CD4-positive, alpha-beta memory T cell (primary cell): ENCODE measurements at regions not wholly inside any gene's neighbourhood (a gene's known extent, or its start where the extent isn't known, plus 50 kb on each side); places are given as distances from the start of the nearest gene placed in this dataset.
"Not testable (repeated sequence)": the region's sequence is repeated elsewhere in the genome, so short reads cannot be mapped to it uniquely, and the experiment has no call there.

Source experiments
- CTCF ChIA-PET: fragments of 350-600 bp; sonication (Branson Sonifier 250); formaldehyde crosslinking; loops from one replicate; lab custom pipeline; 2021; ENCODE audit warnings: inconsistent platforms; ENCODE audit not compliant: partially characterized antibody; lab: Charles Lee
- POLR2A ChIA-PET: fragments of 350-600 bp; sonication (Branson Sonifier 250); formaldehyde crosslinking; loops from one replicate; lab custom pipeline; 2021; ENCODE audit not compliant: partially characterized antibody; lab: Charles Lee
- DNase-seq, 5 donors: peaks; one replicate each; pipeline versions ENCODE4 v3.0.0 to v3.0.0-alpha.2; 2020 to 2022; ENCODE audit warnings: mixed read lengths in 1 of 5
- H3K27ac ChIP-seq: one replicate; pipeline ENCODE4 v1.7.0; 2013; ENCODE audit warnings: low read depth, low read length
- H3K27me3 ChIP-seq: 2 replicates; pipeline ENCODE4 v1.7.0; 2013; ENCODE audit warnings: mild to moderate bottlenecking, low read length, moderate library complexity; ENCODE audit not compliant: insufficient read depth
- H3K36me3 ChIP-seq: 2 replicates; pipeline ENCODE4 v1.7.0; 2013; ENCODE audit warnings: mild to moderate bottlenecking, low read length, moderate library complexity; ENCODE audit not compliant: insufficient read depth
- H3K4me1 ChIP-seq: 2 replicates; pipeline ENCODE4 v1.7.0; 2013; ENCODE audit warnings: mild to moderate bottlenecking, low read length, moderate library complexity; ENCODE audit not compliant: insufficient read depth
- H3K4me3 ChIP-seq, 2 donors: one replicate each; pipeline ENCODE4 v1.7.0; 2013; ENCODE audit warnings: low read length in 2 of 2, mild to moderate bottlenecking in 1 of 2
- H3K9me3 ChIP-seq, 2 donors: one replicate each; pipeline ENCODE4 v1.7.0; 2013; ENCODE audit warnings: low read length in 2 of 2, control low read depth in 1 of 2; ENCODE audit not compliant: control insufficient read depth in 1 of 2
- H3K27ac Mint-ChIP-seq, 7 donors: one replicate each; pipeline ENCODE4 v1.8.0; 2020 to 2021; ENCODE audit warnings: mixed read lengths in 7 of 7, mild to moderate bottlenecking in 6 of 7, inconsistent platforms in 3 of 7, moderate library complexity in 3 of 7
- H3K27me3 Mint-ChIP-seq, 2 donors: one replicate each; pipeline ENCODE4 v1.8.0; 2020 to 2021; ENCODE audit warnings: mixed read lengths in 2 of 2
- H3K36me3 Mint-ChIP-seq, 2 donors: one replicate each; pipeline ENCODE4 v1.8.0; 2020 to 2021; ENCODE audit warnings: mixed read lengths in 2 of 2, inconsistent platforms in 1 of 2, mild to moderate bottlenecking in 1 of 2
- H3K4me1 Mint-ChIP-seq, 4 donors: one replicate each; pipeline ENCODE4 v1.8.0; 2020 to 2021; ENCODE audit warnings: mixed read lengths in 4 of 4, mild to moderate bottlenecking in 1 of 4
- H3K4me3 Mint-ChIP-seq, 8 donors: one replicate each; pipeline ENCODE4 v1.8.0; 2020 to 2021; ENCODE audit warnings: mixed read lengths in 8 of 8, mild to moderate bottlenecking in 7 of 8, moderate library complexity in 6 of 8, inconsistent platforms in 3 of 8
- H3K9me3 Mint-ChIP-seq, 8 donors: one replicate each; pipeline ENCODE4 v1.8.0; 2020 to 2021; ENCODE audit warnings: mixed read lengths in 8 of 8, mild to moderate bottlenecking in 5 of 8, inconsistent platforms in 3 of 8, moderate library complexity in 1 of 8
- intact Hi-C: fragments of 100-400 bp; cut with micrococcal nuclease; formaldehyde crosslinking; loops from one replicate; pipeline ENCODE4 v1.15.1; 2023

DNA sequence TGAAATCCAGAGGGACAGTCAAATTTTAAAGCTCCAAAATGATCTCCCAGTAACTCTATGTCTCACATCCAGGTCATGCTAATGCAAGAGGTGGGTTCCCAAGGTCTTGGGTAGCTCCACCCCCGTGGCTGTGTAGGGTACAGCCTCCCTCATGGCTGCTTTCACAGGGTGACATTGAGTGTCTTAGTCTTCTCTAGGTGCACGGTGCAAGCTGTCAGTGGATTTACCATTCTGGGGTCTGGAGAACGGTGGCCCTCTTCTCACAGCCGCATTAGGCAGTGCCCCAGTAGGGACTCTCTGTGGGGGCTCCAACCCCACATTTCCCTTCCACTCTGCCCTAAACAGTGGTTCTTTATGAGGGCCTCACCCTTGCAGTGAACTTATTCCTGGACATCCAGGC, 640.0 kb upstream of the TPTE start:
- H3K4me3 ChIP-seq, H3K27me3 Mint-ChIP-seq, H3K4me1 ChIP-seq, H3K36me3 ChIP-seq, H3K27ac Mint-ChIP-seq, H3K27ac ChIP-seq, intact Hi-C loops, H3K9me3 ChIP-seq, CTCF ChIA-PET, POLR2A ChIA-PET, H3K4me1 Mint-ChIP-seq, H3K27me3 ChIP-seq, H3K4me3 Mint-ChIP-seq, H3K36me3 Mint-ChIP-seq: not testable (repeated sequence)
- H3K9me3 Mint-ChIP-seq: peaks cover 0 to 44% (median 16%) of the 10 kb centered on the region in 8 donors
- peak in 1 of 5 donors; percentile 24 for DNase-seq

DNA sequence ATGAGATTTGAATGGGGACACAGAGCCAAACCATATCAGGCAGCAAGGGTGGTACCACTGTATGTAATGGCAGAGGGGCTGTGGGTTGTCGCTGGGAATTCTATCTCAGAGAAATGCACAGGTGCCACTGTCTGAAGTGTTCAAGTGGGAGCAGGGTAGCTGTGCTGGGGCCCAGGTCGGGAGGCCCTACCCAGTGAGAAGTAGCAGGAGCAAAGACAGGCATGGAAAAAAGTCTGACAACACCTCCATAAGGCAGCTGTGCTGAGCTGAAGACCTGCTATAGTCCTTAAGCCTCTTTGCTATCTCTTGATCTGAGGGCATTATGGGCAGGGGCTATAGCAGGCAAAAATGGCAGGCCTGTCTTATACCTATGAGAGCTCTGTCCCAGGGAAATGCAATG, 638.3 kb upstream of the TPTE start:
- H3K27ac Mint-ChIP-seq, DNase-seq, H3K9me3 ChIP-seq, H3K27ac ChIP-seq, H3K36me3 Mint-ChIP-seq, CTCF ChIA-PET, H3K27me3 Mint-ChIP-seq, H3K36me3 ChIP-seq, intact Hi-C loops, H3K4me3 Mint-ChIP-seq, H3K4me3 ChIP-seq, H3K27me3 ChIP-seq, H3K4me1 Mint-ChIP-seq, H3K4me1 ChIP-seq, POLR2A ChIA-PET: not testable (repeated sequence)
- peaks cover 0 to 44% (median 16%) of the 10 kb centered on the region in 8 donors for H3K9me3 Mint-ChIP-seq

DNA sequence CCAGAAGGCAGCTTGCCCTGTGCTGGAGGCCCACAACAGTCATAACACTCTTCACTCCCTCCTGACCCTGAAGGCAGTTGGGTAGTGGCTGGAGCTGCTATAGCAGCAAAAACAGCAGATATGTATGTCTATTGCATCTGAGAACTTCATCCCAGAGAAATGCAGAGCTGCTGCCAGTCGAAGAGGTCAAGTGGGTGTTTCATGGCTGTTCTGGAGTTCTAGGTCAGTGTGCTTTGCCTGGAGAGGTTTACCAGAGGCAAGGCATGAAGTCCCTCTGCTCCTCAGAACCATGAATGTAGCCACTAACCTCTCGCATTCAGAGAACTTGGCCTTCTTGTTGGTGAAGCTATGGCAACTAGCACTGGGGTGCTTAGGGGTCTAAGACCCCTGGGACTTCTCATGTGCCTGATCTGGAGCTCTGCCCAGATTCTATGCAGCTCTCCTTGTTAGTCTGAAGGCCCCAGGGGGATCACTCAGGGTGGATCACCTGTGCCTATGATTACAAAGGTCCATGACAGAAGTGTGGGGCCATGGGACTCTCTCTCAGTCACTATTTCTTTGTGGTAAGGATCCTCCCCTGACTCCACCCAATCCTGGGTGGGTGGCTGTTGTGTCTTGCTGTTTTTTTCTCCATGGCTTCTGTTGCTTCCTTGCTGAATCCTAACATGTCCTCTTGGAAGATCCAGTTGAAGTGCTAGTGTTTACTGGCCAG, 637.7 kb upstream of the TPTE start:
- H3K27ac Mint-ChIP-seq, CTCF ChIA-PET, H3K36me3 Mint-ChIP-seq, H3K27me3 ChIP-seq, H3K4me1 Mint-ChIP-seq, H3K36me3 ChIP-seq, H3K4me1 ChIP-seq, H3K9me3 ChIP-seq, POLR2A ChIA-PET, H3K27ac ChIP-seq, H3K4me3 Mint-ChIP-seq, H3K4me3 ChIP-seq, H3K27me3 Mint-ChIP-seq, intact Hi-C loops, DNase-seq: not testable (repeated sequence)
- peaks cover 0 to 43% (median 15%) of the 10 kb centered on the region in 8 donors for H3K9me3 Mint-ChIP-seq

DNA sequence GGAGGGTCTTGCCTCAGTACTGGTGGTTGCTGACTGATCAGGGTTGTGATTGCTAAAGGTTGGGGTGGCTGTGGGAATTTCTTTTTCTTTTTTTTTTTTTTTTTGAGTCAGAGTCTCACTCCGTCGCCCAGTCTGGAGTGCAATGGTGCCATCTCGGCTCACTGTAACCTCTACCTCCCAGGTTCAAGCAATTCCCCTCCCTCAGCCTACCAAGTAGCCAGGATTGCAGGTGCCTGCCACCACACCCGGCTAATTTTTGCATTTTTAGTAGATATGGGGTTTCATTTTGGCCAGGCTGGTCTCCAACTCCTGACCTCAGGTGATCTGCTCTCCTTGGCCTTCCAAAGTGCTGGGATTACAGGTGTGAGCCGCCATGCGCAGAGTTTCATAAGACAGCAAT, 632.9 kb upstream of the TPTE start:
- not testable (repeated sequence) for H3K4me1 Mint-ChIP-seq, H3K4me1 ChIP-seq, H3K27me3 Mint-ChIP-seq

DNA sequence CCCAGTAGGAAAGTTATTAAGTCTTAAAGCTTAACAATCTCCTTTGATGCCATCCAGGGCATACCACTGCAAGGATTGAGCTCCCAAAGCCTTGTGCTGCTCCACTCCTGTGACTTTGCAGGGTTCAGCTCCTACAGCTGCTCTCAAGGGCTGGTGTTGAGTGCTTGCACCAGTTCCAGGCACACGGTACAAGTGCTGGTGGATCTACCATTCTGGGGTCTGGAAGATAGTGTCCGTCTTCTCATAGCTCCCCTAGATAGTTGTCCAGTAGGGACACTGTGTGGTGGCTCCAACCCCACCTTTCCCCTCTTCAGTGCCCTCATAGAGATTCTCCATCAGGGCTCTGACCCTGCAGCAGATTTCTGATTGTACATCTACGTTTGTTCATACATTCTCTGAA, 617.8 kb upstream of the TPTE start:
- H3K4me1 Mint-ChIP-seq, H3K27me3 Mint-ChIP-seq, H3K4me1 ChIP-seq, H3K36me3 ChIP-seq, H3K9me3 ChIP-seq, H3K27ac ChIP-seq, DNase-seq, CTCF ChIA-PET, intact Hi-C loops, H3K4me3 ChIP-seq, H3K27ac Mint-ChIP-seq, H3K27me3 ChIP-seq, POLR2A ChIA-PET, H3K4me3 Mint-ChIP-seq, H3K36me3 Mint-ChIP-seq: not testable (repeated sequence)
- H3K9me3 Mint-ChIP-seq: peaks cover 2 to 26% (median 16%) of the 10 kb centered on the region in 8 donors

More for the DNA sequence above, 632.9 kb upstream of the TPTE start:
- H3K27me3 ChIP-seq, H3K4me3 Mint-ChIP-seq, H3K36me3 Mint-ChIP-seq, CTCF ChIA-PET, H3K4me3 ChIP-seq, H3K9me3 ChIP-seq, H3K36me3 ChIP-seq, DNase-seq, H3K27ac ChIP-seq, POLR2A ChIA-PET, intact Hi-C loops: not testable (repeated sequence)
- Mint-ChIP-seq H3K27ac (peak overlapping the region in 1 of 7 donors; percentile 31), H3K9me3 (peaks cover 4 to 28% (median 12%) of the 10 kb centered on the region in 8 donors)

DNA sequence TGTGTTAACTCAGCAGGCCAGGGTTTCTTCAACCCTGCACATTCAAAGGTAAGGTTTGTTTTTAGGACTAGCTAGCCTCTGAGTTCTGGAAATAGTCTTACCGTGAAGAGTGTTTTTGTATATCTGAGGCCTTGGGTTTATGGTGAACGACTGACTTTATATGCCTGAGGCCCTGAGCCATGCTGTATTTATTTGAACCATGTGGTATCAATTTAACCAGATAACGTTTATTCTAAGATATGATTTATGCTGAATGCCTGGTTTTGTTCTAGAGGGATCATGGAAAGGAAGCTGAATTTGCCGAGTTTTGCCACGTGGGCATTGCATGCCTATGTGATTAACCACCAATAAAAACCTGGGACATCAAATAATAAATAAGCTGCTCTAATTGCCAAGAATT, 607.2 kb upstream of the TPTE start:
- H3K9me3 Mint-ChIP-seq: peaks cover 4 to 39% (median 19%) of the 10 kb centered on the region in 8 donors
- H3K36me3 ChIP-seq, H3K9me3 ChIP-seq, DNase-seq, H3K27ac ChIP-seq, H3K36me3 Mint-ChIP-seq, CTCF ChIA-PET, H3K27me3 ChIP-seq, intact Hi-C loops, H3K27ac Mint-ChIP-seq, H3K4me1 ChIP-seq, H3K27me3 Mint-ChIP-seq, POLR2A ChIA-PET, H3K4me3 Mint-ChIP-seq, H3K4me1 Mint-ChIP-seq, H3K4me3 ChIP-seq: not testable (repeated sequence)

DNA sequence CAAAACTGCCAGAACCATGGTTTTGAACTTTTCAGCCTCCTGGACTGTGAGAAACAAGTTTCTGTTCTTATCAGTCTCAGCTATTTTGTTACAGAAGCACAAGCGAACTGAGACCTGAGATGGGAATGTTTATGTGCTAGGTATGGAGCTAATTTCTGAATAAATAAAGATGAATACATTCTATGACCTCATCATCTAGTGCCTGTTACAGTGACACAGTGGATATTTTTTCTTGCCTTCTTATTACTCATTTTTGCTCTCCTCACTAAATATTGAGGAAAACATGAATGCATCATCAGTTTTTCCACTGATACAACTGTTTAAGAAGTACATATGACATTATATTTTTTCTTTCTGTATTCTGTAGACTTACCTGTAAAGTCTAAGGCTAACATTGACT, 601.9 kb upstream of the TPTE start:
- H3K4me1 Mint-ChIP-seq, H3K27me3 ChIP-seq, POLR2A ChIA-PET, H3K27ac Mint-ChIP-seq, H3K4me3 Mint-ChIP-seq, H3K4me3 ChIP-seq, H3K27ac ChIP-seq, H3K9me3 ChIP-seq, intact Hi-C loops, H3K27me3 Mint-ChIP-seq, DNase-seq, H3K4me1 ChIP-seq, H3K36me3 Mint-ChIP-seq, CTCF ChIA-PET, H3K36me3 ChIP-seq: not testable (repeated sequence)
- peaks cover 0 to 34% (median 13%) of the 10 kb centered on the region in 8 donors for H3K9me3 Mint-ChIP-seq

DNA sequence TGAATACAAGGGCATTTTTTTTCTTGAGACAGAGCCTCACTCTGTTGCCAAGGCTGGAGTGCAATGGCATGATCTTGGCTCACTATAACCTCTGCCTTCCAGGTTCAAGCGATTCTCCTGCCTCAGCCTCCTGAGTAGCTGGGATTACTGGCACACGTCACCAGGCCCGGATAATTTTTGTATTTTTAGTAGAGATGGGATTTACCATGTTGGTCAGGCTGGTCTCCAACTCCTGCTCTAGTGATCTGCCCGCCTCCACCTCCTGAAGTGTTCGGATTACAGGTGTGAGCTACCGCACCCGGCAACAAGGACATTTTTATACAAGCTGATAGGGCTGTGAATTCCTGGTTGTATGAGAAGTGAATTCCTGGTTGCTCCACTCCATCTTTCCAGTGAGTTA, 577.7 kb upstream of the TPTE start:
- CTCF ChIA-PET, H3K4me1 Mint-ChIP-seq, H3K4me3 Mint-ChIP-seq, POLR2A ChIA-PET, H3K4me1 ChIP-seq, H3K27me3 ChIP-seq, H3K27me3 Mint-ChIP-seq, DNase-seq, intact Hi-C loops, H3K27ac Mint-ChIP-seq, H3K36me3 Mint-ChIP-seq, H3K4me3 ChIP-seq, H3K36me3 ChIP-seq, H3K9me3 ChIP-seq, H3K27ac ChIP-seq: not testable (repeated sequence)
- peaks cover 0 to 56% (median 47%) of the 10 kb centered on the region in 8 donors for H3K9me3 Mint-ChIP-seq
